Muscle of leg (tissue), 3 donors: ENCODE measurements at regions not wholly inside any gene's neighbourhood (a gene's known extent, or its start where the extent isn't known, plus 50 kb on each side); places are given as distances from the start of the nearest gene placed in this dataset.

Experiments
- DNase-seq: peaks from one replicate; pipeline ENCODE4 v3.0.0; 2013
- H3K27ac ChIP-seq: one replicate; pipeline ENCODE4 v1.5.1; 2013; ENCODE audit warnings: mild to moderate bottlenecking, low read length, control low read depth
- H3K27me3 ChIP-seq: one replicate; pipeline ENCODE4 v1.6.1; 2013; ENCODE audit warnings: low read length; ENCODE audit not compliant: control insufficient read depth, insufficient read depth
- H3K36me3 ChIP-seq: one replicate; pipeline ENCODE4 v1.6.1; 2013; ENCODE audit warnings: low read length; ENCODE audit not compliant: control insufficient read depth, insufficient read depth
- H3K4me1 ChIP-seq: one replicate; pipeline ENCODE4 v1.6.1; 2013; ENCODE audit warnings: low read length; ENCODE audit not compliant: control insufficient read depth, insufficient read depth
- H3K4me3 ChIP-seq: one replicate; pipeline ENCODE4 v1.5.1; 2013; ENCODE audit warnings: low read length, control low read depth
- H3K9me3 ChIP-seq: replicated peaks from 2 replicates; pipeline ENCODE4 v1.6.1; 2013; ENCODE audit warnings: low read depth, low read length; ENCODE audit not compliant: control insufficient read depth
- WGBS: methylation state at CpG from one replicate; pipeline ENCODE4 v1.1.5; 2013; ENCODE audit warnings: missing lambda C conversion rate; ENCODE audit not compliant: insufficient coverage; 5-methylcytosine and 5-hydroxymethylcytosine counted together

DNA sequence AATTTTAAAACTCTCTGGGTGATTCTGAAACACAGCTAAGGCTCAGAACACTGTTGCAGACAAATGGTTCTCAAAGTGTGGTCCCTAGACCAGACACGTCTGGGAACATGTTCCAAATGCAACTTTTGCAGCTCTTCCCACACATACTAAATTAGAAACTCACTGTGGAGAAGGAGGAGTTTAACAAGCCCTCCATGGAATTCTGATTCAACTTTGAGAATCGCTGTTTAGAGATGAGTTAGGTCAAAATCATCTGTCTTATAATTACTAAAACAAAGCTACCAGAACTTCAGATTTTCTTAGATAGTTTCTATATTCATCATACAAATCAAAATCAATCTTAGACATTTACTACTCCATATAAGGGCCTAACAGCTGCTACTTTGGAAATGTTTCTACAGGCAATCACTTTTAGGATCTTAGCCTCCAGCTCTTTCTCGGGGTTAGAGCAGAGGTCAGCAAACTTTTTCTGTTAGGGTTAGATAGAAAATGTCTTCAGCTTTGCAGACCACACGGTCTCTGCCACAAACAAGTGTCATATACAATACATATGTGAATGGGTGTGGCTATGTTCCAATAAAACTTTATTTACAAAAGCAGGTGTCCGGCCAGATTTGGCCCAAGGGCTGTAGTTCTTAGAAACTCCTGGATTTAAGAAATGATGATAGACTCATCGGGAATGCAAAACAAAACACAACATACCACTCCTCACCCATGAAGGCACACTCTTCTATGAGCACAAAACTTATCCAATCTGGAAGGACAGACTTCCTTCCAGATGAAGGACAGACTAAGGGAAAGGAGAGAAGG, 50.0 kb upstream of the ARHGAP18 start:
- WGBS, result no CpG with 5 or more reads among the region's 6 CpGs
- no peak for DNase-seq
- Histone ChIP-seq H3K27me3 (no peaks in the 10 kb centered on the region), H3K4me3 (no peak overlapping the region), H3K27ac (no peak overlapping the region), H3K36me3 (no peaks in the 10 kb centered on the region), H3K4me1 (no peaks in the 10 kb centered on the region), H3K9me3 (no peaks in the 10 kb centered on the region)
